ENCODE measurements at regions not wholly inside any gene's neighbourhood (a gene's known extent, or its start where the extent isn't known, plus 50 kb on each side); places are given as distances from the start of the nearest gene placed in this dataset.

- TF ChIP-seq CTCF (conservative IDR thresholded peaks at IDR 0.05) (no peak), ZFX (IDR thresholded peaks at IDR 0.05) (no peak)
Observed at GRCh38 chr2:9710311-9710710, 79.5 kb upstream of the YWHAQ start.

All from C4-2B (cell line).